Testis (tissue), 2 donors: ENCODE measurements at regions not wholly inside any gene's neighbourhood (a gene's known extent, or its start where the extent isn't known, plus 50 kb on each side); places are given as distances from the start of the nearest gene placed in this dataset.

Experiments
- CTCF ChIP-seq, 3 experiments: fragments of 450-650 bp in 2 of 3; fragments of 200-600 bp in 1 of 3; sonication (generic) in 1 of 3; IDR thresholded peaks; one replicate each; pipeline ENCODE4 v1.5.1; 2016 to 2019; ENCODE audit warnings: antibody characterized with exemption in 3 of 3, mild to moderate bottlenecking in 2 of 3, moderate library complexity in 1 of 3
- POLR2A ChIP-seq: fragments of 450-650 bp; IDR thresholded peaks from one replicate; pipeline ENCODE4 v1.6.1; 2017; ENCODE audit warnings: antibody characterized with exemption, mild to moderate bottlenecking, moderate library complexity

- TF ChIP-seq CTCF (IDR thresholded peaks at IDR 0.05) (no peak), POLR2A (no peak)
Measured at GRCh38 chr1:181986907-181987305, 74.6 kb downstream of the ZNF648 start.
